ENCODE measurements at regions not wholly inside any gene's neighbourhood (a gene's known extent, or its start where the extent isn't known, plus 50 kb on each side); places are given as distances from the start of the nearest gene placed in this dataset.

DNA sequence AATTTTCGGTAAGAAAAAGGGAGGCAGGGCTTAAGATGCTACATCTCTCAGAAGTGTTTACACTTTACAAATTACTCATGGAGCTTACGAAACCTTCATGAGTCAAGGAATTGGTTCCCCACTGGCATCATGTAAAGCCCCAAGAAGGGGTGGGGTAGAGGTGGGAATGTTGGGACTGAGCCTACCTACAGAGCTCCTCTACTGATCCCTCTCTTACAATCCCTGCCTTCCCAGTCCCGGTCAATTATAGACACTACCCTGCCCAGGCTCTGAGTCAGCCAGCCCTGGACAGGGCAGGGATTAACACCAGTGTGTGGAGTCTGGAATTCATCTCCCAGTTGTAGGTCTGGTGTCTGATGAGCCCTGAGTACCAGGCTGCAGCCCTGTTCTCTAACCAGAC, 248.9 kb downstream of the PAX3 start:
- TF ChIP-seq ELF4 (IDR thresholded peaks at IDR 0.05): no peak
- TF ChIP-seq HDGF (IDR thresholded peaks at IDR 0.05; ENCODE audit: borderline replicate concordance): no peak
- no peak for TF ChIP-seq FOXA1 (IDR thresholded peaks at IDR 0.05)
- no peak for TF ChIP-seq LEF1 (IDR thresholded peaks at IDR 0.05; ENCODE audit: borderline replicate concordance)
- TF ChIP-seq TARDBP (IDR thresholded peaks at IDR 0.05): no peak
